WTC11 (cell line): ENCODE measurements at regions not wholly inside any gene's neighbourhood (a gene's known extent, or its start where the extent isn't known, plus 50 kb on each side); places are given as distances from the start of the nearest gene placed in this dataset.

Experiments used
- ARID4B ChIP-seq: sonication (generic); formaldehyde crosslinking; IDR thresholded peaks from 2 replicates; pipeline ENCODE4 v1.8.0; 2023; ENCODE audit warnings: missing genetic modification reagents, mild to moderate bottlenecking, borderline replicate concordance
- CTCF ChIP-seq: fragments of 200-600 bp; IDR thresholded peaks from 2 replicates; pipeline ENCODE4 v1.8.0; 2022; ENCODE audit warnings: antibody characterized with exemption
- JAZF1 ChIP-seq: fragments of 250-450 bp; sonication (Bioruptor Pico); IDR thresholded peaks from 2 replicates; pipeline ENCODE4 v1.9.0; 2021; ENCODE audit warnings: moderate library complexity, mild to moderate bottlenecking, inconsistent platforms
- MAX ChIP-seq: sonication (generic); formaldehyde crosslinking; IDR thresholded peaks from 2 replicates; pipeline ENCODE4 v1.8.0; 2022; ENCODE audit warnings: mild to moderate bottlenecking, missing genetic modification reagents
- TCF7 ChIP-seq: sonication (generic); formaldehyde crosslinking; IDR thresholded peaks from 2 replicates; pipeline ENCODE4 v1.8.0; 2022; ENCODE audit warnings: mild to moderate bottlenecking, low read depth, missing genetic modification reagents, moderate library complexity
- USF2 ChIP-seq: sonication (generic); formaldehyde crosslinking; IDR thresholded peaks from 2 replicates; pipeline ENCODE4 v1.8.1; 2023; ENCODE audit warnings: mild to moderate bottlenecking, missing genetic modification reagents, moderate library complexity

- TF ChIP-seq MAX (no peak), ARID4B (CRISPR knock-in tag) (no peak), USF2 (CRISPR knock-in tag) (no peak), JAZF1 (CRISPR knock-in tag) (no peak), CTCF (no peak), TCF7 (no peak)
These were observed 368.9 kb upstream of the CTSO start for GRCh38 chr4:156322592-156322991.
